HG02678 (cell line): ENCODE measurements at regions not wholly inside any gene's neighbourhood (a gene's known extent, or its start where the extent isn't known, plus 50 kb on each side); places are given as distances from the start of the nearest gene placed in this dataset.

Source experiments
- ATAC-seq: cut with Tn5 transposase; IDR thresholded peaks from one replicate; pipeline ENCODE4 v1.9.1; 2021; ENCODE audit warnings: mild to moderate bottlenecking, moderate library complexity; ENCODE audit not compliant: unreplicated experiment

- ATAC-seq: no peak
Observed at GRCh38 chr2:129619471-129619870, 360.0 kb upstream of the RAB6C start.

GRCh38 chr2:129620411-129620810 is 359.1 kb upstream of the RAB6C start:
- no peak for ATAC-seq

GRCh38 chr2:129623783-129624182 is 355.7 kb upstream of the RAB6C start:
- no peak for ATAC-seq

- ATAC-seq: no peak
Observed at GRCh38 chr2:129627437-129627836, 352.0 kb upstream of the RAB6C start.

GRCh38 chr2:129636692-129637091 is 342.8 kb upstream of the RAB6C start:
- no peak for ATAC-seq

GRCh38 chr2:129641371-129641770 is 338.1 kb upstream of the RAB6C start:
- ATAC-seq: no peak

- no peak for ATAC-seq
Observed at GRCh38 chr2:129642526-129643043, 336.9 kb upstream of the RAB6C start.

GRCh38 chr2:129645335-129645734 is 334.1 kb upstream of the RAB6C start:
- ATAC-seq: no peak

- ATAC-seq: no peak
Observed at GRCh38 chr2:129646107-129646506, 333.4 kb upstream of the RAB6C start.

GRCh38 chr2:129653246-129653645 is 326.2 kb upstream of the RAB6C start:
- no peak for ATAC-seq

GRCh38 chr2:129654331-129654730 is 325.1 kb upstream of the RAB6C start:
- ATAC-seq: no peak

GRCh38 chr2:129656081-129656598 is 323.3 kb upstream of the RAB6C start:
- ATAC-seq: no peak

- no peak for ATAC-seq
Observed at GRCh38 chr2:129658430-129658829, 321.0 kb upstream of the RAB6C start.

GRCh38 chr2:129661935-129662334 is 317.5 kb upstream of the RAB6C start:
- ATAC-seq: no peak

- no peak for ATAC-seq
Observed at GRCh38 chr2:129667577-129667976, 311.9 kb upstream of the RAB6C start.

- ATAC-seq: no peak
Observed at GRCh38 chr2:129672521-129672920, 306.9 kb upstream of the RAB6C start.

GRCh38 chr2:129673234-129673633 is 306.2 kb upstream of the RAB6C start:
- no peak for ATAC-seq

GRCh38 chr2:129673847-129674711 is 305.4 kb upstream of the RAB6C start:
- no peak for ATAC-seq

GRCh38 chr2:129678751-129679150 is 300.7 kb upstream of the RAB6C start:
- no peak for ATAC-seq

GRCh38 chr2:129681788-129682187 is 297.7 kb upstream of the RAB6C start:
- no peak for ATAC-seq

GRCh38 chr2:129689653-129690448 is 289.6 kb upstream of the RAB6C start:
- no peak for ATAC-seq

GRCh38 chr2:129695496-129695895 is 284.0 kb upstream of the RAB6C start:
- ATAC-seq: no peak
